HG02840 (cell line): ENCODE measurements at regions not wholly inside any gene's neighbourhood (a gene's known extent, or its start where the extent isn't known, plus 50 kb on each side); places are given as distances from the start of the nearest gene placed in this dataset.

Experiments
- ATAC-seq: cut with Tn5 transposase; IDR thresholded peaks from one replicate; pipeline ENCODE4 v1.9.1; 2021; ENCODE audit warnings: mild to moderate bottlenecking, moderate library complexity, moderate number of reproducible peaks; ENCODE audit not compliant: unreplicated experiment, low FRiP score

DNA sequence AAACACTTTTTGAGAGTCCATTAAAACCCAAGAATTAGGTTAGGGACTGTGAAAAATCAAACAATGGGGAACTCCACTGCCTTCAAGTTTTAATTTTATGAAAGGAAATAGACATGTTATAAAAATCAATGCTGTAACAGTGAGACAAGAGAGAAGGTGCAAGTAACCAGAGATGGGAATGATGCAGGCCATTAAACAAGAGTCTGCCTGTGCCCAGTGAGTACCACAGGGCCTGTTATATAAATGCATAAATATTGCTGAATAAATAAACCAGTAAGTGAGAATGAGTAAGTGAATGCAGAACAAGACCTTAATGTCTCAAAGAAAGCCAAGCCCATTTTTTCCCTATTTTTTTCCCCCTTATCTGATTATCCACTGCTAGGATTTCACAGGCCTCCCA lies 53.3 kb upstream of the BMP2K start:
- no peak for ATAC-seq
